RKO (cell line): ENCODE measurements at regions not wholly inside any gene's neighbourhood (a gene's known extent, or its start where the extent isn't known, plus 50 kb on each side); places are given as distances from the start of the nearest gene placed in this dataset.

Experiments
- DNase-seq: peaks from one replicate; pipeline ENCODE4 v3.0.0-alpha.2; 2016; ENCODE audit warnings: low spot score

DNA sequence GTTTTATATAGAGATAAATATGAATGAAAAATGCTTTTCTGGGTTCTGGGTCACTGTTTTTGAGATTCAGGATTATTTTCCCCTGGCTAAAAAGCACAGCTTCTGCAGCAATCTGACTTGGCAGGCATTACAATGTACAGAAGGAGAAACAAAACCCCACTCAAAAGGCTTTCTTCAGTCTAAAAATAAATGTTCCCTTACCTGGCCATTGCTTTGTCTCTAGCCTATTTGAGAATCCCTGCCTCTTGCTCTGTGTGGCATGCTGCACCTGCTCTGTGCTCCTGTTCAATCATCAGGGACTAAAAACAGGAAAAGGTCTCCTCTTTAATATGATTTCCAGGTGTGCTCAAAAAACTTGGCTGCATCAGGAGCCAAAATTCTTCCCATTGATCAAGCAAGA is 187.4 kb upstream of the STAC start:
- DNase-seq: no peak

GRCh38 chr3:36193448-36193847 is 186.9 kb upstream of the STAC start:
- no peak for DNase-seq

- peak; percentile 32 for DNase-seq
Observed at GRCh38 chr3:36196058-36196457, 184.2 kb upstream of the STAC start.

DNA sequence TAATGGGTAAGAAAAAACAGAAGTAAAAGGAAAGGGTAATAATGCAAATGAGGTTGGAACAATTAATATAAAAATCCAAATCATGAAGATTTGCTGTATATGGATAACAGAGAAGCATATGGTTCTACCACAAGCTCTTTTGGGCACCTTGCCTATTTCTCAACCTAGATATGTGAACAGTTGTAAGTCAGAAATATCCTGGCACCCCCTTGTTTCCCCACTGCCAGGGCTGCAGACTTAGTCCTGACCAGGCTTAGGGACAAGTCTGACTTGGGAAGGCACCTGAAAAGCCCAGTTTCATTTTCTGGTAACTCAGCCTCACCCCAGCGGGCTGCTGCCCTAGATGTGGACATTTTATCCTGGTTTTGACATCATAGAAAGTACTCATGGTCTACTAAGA is 183.2 kb upstream of the STAC start:
- DNase-seq: no peak

GRCh38 chr3:36201546-36201945 is 178.8 kb upstream of the STAC start:
- no peak for DNase-seq

DNA sequence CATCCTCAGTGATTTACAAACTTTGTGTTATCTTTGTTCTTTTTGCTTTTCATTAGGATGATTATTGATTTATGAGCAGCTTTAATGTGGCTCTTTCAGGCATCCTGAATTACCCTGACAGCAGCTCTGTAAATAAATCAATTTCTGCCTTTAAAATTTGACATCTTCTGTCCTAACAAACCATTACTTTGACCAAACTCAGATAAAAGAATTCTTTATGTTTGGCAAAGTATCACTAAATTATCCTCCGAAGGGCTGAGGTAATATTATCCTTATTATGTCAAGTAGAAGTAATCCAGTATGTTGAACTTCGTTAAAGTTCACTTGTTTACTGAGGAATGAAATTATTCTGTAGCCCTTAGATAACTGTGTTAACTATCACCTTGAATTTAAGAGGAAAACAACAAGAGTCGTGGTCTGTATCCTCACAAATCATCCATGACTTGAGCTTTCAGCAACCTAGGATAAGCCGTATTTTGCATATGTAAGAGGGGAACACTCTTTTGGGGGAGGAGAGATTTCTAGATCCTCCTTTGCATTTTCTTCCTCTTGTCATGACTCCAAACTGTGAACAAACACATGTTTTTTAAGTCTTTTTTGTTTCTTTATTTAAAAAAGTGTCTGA is 173.2 kb upstream of the STAC start:
- no peak for DNase-seq

GRCh38 chr3:36210840-36211651 is 169.3 kb upstream of the STAC start:
- DNase-seq: no peak

GRCh38 chr3:36211652-36211999 is 168.7 kb upstream of the STAC start:
- no peak for DNase-seq

DNA sequence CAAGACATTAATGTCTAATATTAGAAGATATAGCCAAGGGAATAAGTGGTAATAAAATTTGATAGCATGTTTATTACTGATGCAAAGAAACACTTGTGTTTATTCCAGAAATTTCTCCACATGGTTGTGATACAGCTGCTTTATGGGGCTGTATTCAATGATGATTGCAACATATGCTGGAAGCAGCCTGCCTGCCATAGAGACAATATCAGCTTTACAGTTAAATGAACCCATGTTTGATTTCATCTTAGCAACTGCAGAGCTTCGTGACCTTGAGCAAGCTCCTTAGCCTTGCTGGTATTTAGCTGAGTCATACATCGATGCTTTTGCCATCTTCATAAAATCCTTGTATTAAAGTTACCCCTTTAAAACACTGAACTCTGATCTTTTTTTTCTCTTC is 168.1 kb upstream of the STAC start:
- DNase-seq: no peak

GRCh38 chr3:36214460-36214859 is 165.8 kb upstream of the STAC start:
- DNase-seq: no peak

- DNase-seq: no peak
Observed at GRCh38 chr3:36215241-36215640, 165.1 kb upstream of the STAC start.

GRCh38 chr3:36219398-36219797 is 160.9 kb upstream of the STAC start:
- no peak for DNase-seq

DNA sequence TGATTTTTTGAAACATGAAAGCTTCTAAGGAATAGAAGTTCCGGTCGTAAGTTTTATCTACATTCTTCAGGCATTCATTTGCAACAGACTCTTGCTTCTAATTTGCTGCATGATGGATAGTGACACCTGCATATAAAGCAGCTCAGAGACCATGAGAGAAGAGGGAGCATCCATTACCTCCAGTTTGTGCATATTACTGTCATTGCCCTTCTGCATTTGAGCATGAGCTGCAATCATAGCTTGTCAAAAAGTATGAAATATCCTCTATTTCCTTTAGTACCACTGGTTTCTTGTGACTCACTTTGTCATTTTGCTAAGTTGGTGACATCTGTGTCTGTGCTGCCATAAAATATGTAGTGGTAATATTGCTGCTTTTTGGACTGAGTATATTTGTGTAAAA is 160.1 kb upstream of the STAC start:
- no peak for DNase-seq

GRCh38 chr3:36221975-36222374 is 158.3 kb upstream of the STAC start:
- no peak for DNase-seq

- no peak for DNase-seq
Observed at GRCh38 chr3:36227980-36228379, 152.3 kb upstream of the STAC start.

DNA sequence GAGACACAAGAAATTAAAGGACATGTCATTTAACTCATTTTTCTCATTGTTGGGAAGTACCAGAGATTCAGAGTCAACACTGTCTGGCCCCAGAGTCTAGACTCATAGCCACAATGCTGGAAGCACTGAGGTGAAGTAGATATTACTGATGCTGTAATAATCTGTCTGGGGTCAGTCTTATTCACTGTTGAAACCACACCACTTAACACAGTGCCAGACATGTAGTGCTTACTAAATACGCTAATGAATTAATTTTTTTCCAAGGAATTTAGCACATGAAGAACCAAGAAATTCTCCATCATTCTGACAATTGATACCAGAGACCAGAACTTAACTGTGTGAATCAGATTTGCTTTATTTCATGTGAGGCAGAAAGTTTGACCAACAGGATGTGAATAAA is 150.8 kb upstream of the STAC start:
- DNase-seq: no peak

DNA sequence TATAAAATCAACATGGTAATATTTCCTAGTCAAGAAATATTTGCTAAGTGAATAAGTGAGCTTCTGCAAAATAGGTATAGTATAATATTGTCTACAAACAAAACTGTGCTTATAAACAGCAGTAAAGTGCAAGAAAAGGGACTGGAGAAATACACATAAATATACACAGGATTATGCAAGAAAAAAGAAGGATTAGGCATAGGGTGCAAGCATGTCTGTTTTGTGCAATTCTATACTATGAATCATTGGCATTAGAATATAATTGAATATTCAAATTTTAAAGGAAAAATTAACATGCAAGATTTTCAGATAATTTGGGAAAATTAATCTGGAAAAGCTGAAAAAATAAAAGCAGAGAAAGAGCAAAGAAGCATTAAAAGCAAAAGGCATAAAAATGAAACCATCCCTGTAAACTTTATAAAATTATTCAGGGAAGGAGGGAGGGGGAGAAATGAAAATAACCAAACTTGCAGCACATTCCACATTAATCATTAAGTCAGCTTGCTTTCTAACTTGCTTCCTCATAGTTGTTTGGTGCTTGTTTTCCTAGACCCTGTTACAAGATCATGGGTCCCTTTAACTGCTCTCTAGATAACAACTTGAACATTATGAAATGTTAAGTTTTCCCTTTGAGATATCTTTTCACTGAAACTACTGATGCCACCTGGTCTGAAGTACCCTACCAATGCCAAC is 147.4 kb upstream of the STAC start:
- no peak for DNase-seq

- DNase-seq: no peak
Observed at GRCh38 chr3:36244728-36245127, 135.6 kb upstream of the STAC start.

DNA sequence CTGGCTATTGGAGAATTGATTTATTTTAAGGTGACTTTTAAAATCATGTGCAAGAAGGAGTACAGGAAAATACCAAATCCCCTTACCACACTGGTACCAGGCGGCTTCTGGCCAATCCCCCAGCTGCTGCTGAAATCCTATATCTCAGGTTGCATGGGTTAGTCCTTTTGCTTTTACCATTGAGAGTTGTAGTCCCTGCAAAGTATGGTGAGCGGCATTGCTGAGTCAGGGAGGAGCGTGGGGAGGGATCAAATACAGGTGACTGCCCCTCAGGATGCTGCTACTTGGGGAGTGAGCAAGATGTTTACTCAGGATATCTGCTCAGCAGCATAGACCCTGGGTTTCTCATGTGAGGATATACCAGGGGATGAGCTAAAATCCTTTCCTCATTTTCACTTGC is 131.9 kb upstream of the STAC start:
- no peak for DNase-seq

GRCh38 chr3:36250191-36250590 is 130.1 kb upstream of the STAC start:
- no peak for DNase-seq

DNA sequence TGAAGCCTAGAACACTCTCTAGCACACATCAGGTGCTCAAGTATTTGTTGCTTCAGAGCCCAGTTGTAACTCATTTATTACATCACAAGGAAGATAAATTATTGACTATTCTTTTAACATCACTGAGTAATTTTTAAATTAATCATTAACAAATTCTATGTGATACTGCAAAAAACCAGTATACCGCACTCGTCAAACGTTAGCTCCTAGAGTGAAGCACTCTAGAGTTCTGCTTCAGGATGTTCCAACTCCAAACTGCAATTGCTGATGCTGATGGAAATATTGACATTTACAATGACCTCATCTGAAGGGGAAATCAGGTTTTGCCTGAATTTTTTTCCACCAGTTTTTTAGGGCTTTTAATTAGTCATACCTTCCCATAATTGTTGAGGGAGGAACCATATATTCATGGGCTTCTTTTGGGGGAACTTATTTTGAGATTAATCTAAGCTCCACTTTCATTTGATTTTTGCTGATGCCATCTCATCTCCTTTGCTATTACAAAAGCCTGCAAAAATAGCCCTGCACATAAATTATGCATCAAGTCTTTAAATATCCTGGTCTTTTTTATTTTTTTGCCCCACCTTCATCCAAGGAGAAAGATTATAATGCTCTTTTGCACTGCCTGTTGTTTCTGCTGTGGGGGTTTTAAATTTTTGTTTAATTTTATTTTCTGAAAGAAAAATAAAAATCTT is 123.0 kb upstream of the STAC start:
- DNase-seq: no peak

GRCh38 chr3:36258421-36258820 is 121.9 kb upstream of the STAC start:
- DNase-seq: no peak

GRCh38 chr3:36259580-36259979 is 120.7 kb upstream of the STAC start:
- DNase-seq: no peak
